ENCODE measurements at regions not wholly inside any gene's neighbourhood (a gene's known extent, or its start where the extent isn't known, plus 50 kb on each side); places are given as distances from the start of the nearest gene placed in this dataset.
"Not testable (repeated sequence)": the region's sequence is repeated elsewhere in the genome, so short reads cannot be mapped to it uniquely, and the experiment has no call there.

- DNase-seq (ENCODE audit: low read depth in 2 of 2), result not testable (repeated sequence)
Measured at GRCh38 chr10:42533866-42534265, 104.5 kb downstream of the ZNF33B start.

- DNase-seq (ENCODE audit: low read depth in 2 of 2), result no peak
Measured at GRCh38 chr10:42532996-42533395, 105.4 kb downstream of the ZNF33B start.

- no peak for DNase-seq (ENCODE audit: low read depth in 2 of 2)
Measured at GRCh38 chr10:42523098-42523497, 115.3 kb downstream of the ZNF33B start.

- DNase-seq (ENCODE audit: low read depth in 2 of 2), result no peak
Measured at GRCh38 chr10:42519761-42520460, 118.5 kb downstream of the ZNF33B start.

GRCh38 chr10:42519079-42519478, 119.3 kb downstream of the ZNF33B start:
- DNase-seq (ENCODE audit: low read depth in 2 of 2), result no peak

- no peak for DNase-seq (ENCODE audit: low read depth in 2 of 2)
Measured at GRCh38 chr10:42513921-42514320, 124.4 kb downstream of the ZNF33B start.

- DNase-seq (ENCODE audit: low read depth in 2 of 2), result no peak
Measured at GRCh38 chr10:42491801-42492200, 146.6 kb downstream of the ZNF33B start.

GRCh38 chr10:42491001-42491592, 147.3 kb downstream of the ZNF33B start:
- no peak for DNase-seq (ENCODE audit: low read depth in 2 of 2)

GRCh38 chr10:42490368-42490767, 148.0 kb downstream of the ZNF33B start:
- no peak for DNase-seq (ENCODE audit: low read depth in 2 of 2)

GRCh38 chr10:42488416-42488815, 150.0 kb downstream of the ZNF33B start:
- no peak for DNase-seq (ENCODE audit: low read depth in 2 of 2)

GRCh38 chr10:42482411-42482810, 156.0 kb downstream of the ZNF33B start:
- no peak for DNase-seq (ENCODE audit: low read depth in 2 of 2)

GRCh38 chr10:42479057-42479456, 159.3 kb downstream of the ZNF33B start:
- no peak for DNase-seq (ENCODE audit: low read depth in 2 of 2)

- DNase-seq (ENCODE audit: low read depth in 2 of 2), result no peak
Measured at GRCh38 chr10:42477170-42477569, 161.2 kb downstream of the ZNF33B start.

GRCh38 chr10:42476101-42476500, 162.3 kb downstream of the ZNF33B start:
- no peak for DNase-seq (ENCODE audit: low read depth in 2 of 2)

- no peak for DNase-seq (ENCODE audit: low read depth in 2 of 2)
Measured at GRCh38 chr10:42475168-42476098, 162.9 kb downstream of the ZNF33B start.

- DNase-seq (ENCODE audit: low read depth in 2 of 2), result no peak
Measured at GRCh38 chr10:42454313-42454712, 184.1 kb downstream of the ZNF33B start.

- no peak for DNase-seq (ENCODE audit: low read depth in 2 of 2)
Measured at GRCh38 chr10:42431095-42431494, 207.3 kb downstream of the ZNF33B start.

- no peak for DNase-seq (ENCODE audit: low read depth in 2 of 2)
Measured at GRCh38 chr10:42428534-42428933, 209.8 kb downstream of the ZNF33B start.

- DNase-seq (ENCODE audit: low read depth in 2 of 2), result no peak
Measured at GRCh38 chr10:42422911-42423310, 215.5 kb downstream of the ZNF33B start.

GRCh38 chr10:42421812-42422211, 216.6 kb downstream of the ZNF33B start:
- DNase-seq (ENCODE audit: low read depth in 2 of 2), result no peak

- DNase-seq (ENCODE audit: low read depth in 2 of 2), result no peak
Measured at GRCh38 chr10:42419789-42420188, 218.6 kb downstream of the ZNF33B start.

- DNase-seq (ENCODE audit: low read depth in 2 of 2), result no peak
Measured at GRCh38 chr10:42380926-42381547, 257.3 kb downstream of the ZNF33B start.
